GM19043 (cell line): ENCODE measurements at regions not wholly inside any gene's neighbourhood (a gene's known extent, or its start where the extent isn't known, plus 50 kb on each side); places are given as distances from the start of the nearest gene placed in this dataset.

Experiments
- ATAC-seq: cut with Tn5 transposase; IDR thresholded peaks from one replicate; pipeline ENCODE4 v1.9.1; 2021; ENCODE audit warnings: low read depth; ENCODE audit not compliant: unreplicated experiment

DNA sequence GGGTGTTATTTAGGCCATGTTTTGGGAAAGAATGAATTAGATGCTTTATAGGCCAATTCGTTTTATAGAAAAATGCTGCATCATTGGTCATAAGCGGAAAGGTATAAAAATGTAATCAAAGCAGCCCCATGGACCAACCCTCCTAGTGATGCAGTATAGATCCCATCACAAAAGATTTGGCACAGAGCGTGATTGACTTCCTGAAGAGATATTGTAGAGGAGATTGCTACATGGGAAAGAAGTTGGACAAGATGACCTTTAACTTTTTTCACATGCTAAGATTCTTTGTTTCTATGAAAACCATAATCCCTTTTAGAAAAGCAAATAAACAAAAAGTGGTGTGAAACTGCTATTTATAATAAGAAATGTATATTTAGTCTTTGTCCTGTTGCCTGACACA lies 136.5 kb upstream of the FNDC3A start:
- no peak for ATAC-seq

DNA sequence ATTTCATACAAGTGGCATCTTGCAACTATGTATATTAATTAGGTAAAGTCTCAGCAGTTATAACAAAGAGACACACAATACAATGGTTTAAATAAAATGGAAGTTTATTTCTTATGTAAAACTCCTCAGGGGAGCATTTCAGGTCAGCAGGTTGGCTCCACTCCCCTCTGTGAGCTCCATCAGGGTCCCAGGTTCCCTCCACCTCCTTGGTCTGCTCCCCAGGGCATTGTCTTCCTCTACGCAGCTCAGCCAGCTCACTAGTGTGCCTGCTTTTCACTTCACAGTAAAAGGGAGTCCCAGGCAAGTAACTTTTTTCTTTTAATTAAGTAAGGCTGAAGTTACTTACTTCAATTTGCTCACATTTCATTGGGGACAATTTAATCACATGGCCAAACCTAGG lies 135.3 kb upstream of the FNDC3A start:
- ATAC-seq: no peak

DNA sequence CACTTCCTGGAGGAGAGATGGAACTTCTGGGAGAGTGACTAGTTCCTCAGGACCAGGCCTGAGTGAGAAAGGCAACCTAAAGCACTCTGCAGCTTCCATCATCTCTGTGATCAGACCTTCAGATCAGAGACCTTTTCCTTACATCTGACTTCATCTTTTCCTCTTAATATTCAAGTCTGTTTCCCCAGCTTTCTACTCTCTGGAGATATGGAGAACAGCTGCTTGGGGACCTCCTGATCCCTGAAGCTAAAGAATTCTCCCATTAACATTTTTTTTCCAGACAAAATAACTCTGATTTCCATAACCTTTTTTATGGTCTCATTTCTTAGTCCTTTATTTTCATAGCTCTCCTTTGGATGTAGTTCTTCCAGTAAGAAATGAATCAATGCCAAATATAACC lies 133.4 kb upstream of the FNDC3A start:
- no peak for ATAC-seq

DNA sequence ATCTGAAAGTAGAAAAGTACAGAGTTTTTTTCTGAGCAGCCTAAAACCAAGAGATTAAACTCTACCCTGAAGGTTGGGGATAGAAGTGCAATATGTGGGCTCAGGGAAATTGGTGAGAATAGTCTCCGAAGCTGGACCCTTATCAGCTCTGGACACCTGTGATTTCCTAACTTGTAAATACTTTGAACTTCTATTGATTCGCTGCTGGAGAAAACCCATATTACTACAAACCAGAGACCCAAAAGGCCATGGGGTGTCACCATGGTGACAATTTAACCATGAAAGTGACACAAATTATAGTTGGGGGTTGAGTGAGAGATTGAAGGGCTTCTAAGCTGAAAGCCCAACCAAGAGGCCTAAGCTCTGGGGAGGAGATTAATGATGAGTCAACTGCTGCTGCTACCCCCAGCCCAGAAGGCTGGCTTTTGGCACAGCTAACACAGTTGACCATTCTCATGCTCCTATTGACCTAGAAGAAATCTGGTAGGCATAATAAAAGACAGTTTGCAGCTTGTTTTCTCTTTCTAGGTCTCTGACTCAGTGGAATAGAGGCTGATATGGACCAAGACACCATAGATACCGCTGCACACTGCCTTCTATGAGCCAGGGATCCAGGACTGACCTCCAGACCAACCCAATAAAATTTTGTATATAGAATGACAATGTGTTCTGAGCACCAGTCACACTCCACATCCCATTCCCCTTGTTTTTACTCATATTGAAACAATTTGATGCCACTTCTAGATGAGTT lies 131.9 kb upstream of the FNDC3A start:
- ATAC-seq: no peak

DNA sequence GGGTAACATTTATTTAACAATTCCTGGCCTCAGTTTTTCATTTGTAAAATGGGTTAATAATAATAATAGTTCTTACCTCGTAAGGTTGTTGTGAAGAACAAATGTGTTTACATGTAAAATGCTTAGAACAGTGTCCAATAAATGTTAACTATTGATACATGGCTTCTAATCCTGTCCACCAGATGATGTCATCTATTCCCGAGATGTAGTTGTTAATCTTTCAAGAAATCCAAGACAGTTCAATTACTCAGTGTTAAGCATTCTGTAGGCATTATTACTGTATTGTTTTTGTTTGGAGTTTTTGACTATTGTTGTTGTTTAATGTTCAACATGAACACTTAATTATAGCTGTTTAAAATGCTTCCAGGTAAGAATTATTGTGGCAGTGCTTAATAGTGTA lies 131.0 kb upstream of the FNDC3A start:
- no peak for ATAC-seq

DNA sequence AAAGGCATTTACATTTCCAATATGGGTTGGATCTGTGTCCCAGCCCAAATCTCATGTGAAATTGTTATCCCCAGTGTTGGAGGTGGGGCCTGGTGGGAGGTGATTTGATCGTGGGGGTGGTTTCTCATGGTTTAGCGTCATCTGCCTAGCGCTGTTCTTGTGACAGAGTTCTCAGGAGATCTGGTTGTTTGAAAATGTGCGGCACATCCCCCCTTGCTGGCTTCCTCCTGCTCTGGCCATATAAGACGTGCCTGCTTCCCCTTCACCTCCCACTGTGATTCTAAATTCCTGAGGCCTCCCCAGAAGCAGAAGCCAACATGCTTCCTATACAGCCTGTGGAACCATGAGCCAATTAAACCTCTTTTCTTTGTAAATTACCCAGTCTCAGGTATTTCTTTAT lies 126.2 kb upstream of the FNDC3A start:
- no peak for ATAC-seq

DNA sequence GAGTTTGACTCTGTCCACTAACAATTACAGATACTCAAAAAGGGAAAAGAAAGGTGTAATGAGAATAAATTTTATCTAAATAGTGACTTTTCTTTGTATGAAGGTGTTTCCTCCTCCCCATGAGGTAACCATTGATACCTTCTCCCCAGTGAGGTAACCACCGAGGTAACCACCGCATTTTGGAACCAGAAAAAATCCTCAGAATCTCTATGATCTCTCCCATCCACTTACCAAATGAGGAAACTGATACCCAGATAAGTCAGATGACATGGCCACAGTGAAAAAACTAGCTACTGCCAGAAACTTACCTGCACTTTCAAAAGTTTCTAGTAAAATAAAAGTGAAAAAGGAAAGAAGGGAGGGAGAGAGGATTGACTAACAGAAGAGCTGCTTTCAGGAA lies 124.0 kb upstream of the FNDC3A start:
- no peak for ATAC-seq

DNA sequence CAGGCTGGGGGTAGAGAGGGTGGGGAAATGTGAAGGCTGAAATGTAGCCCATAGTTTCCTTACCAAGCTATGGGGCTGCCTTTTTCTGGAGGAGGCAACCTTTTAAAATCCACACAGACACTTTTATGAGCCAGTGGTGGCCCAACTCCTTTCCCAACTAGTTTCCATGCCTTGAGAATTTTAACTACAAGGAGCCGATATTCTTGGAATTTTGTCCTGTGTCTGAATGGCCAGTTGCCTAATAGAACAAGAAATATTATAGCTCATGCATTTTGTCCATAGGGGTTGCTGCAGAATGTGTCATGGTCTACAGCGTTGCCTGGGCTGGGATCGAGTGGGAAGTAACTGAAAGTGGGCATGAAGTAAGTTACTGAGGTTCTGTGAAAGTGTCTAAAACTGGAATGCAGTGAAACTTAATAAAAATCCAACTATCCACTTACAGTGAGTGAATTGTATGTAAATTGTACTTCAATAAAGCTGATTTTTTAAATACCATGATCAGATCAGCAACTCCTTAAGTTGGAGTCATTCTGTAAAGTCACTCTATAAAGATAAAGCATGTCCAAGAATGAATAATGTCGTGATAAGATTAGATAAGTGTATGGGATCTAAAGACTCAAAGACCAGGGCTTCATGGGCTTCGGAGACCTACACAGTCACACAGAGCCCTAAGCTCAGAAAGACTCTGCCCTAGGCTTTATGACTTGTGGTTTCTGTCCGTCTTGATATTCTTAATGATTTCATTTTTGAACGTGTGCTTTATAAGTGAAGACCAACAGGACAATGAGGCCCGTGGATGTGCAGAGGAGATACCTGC lies 122.6 kb upstream of the FNDC3A start:
- no peak for ATAC-seq

DNA sequence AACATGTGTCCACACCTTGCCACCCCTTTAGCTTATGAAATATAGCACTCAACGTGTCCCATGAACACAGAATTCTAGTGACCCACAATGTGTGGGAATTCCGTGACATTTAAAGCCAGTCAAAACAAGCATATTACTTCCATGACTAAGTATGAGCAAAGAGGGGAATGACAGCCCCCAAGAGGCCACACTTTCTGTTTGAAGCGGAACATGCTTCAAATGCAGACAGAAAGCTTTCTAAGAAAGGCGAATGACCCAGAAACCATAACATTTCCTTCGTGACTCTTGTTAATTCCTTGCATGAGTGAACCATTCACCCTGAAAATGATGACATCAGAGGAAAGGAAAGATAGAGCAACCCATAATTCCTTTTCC lies 122.0 kb upstream of the FNDC3A start:
- ATAC-seq: no peak

DNA sequence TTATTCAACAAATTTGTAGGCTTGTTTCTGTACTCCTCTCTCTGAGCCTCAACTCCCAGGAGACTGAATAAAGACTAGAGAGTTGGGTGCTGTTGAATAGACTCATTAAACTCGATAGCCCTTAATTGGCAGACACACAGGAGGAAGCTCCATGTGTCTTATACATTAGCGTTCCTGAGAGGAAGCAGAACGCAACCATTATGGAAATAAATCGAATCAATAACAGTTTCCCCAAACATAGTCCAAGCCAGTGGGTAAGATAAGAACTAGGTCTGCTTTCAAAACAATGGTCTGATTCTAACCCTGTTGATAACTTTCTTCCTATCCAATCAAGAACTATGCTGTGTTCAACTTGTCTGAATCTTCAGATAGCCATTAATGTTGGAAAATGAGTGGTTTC lies 118.1 kb upstream of the FNDC3A start:
- ATAC-seq: no peak

DNA sequence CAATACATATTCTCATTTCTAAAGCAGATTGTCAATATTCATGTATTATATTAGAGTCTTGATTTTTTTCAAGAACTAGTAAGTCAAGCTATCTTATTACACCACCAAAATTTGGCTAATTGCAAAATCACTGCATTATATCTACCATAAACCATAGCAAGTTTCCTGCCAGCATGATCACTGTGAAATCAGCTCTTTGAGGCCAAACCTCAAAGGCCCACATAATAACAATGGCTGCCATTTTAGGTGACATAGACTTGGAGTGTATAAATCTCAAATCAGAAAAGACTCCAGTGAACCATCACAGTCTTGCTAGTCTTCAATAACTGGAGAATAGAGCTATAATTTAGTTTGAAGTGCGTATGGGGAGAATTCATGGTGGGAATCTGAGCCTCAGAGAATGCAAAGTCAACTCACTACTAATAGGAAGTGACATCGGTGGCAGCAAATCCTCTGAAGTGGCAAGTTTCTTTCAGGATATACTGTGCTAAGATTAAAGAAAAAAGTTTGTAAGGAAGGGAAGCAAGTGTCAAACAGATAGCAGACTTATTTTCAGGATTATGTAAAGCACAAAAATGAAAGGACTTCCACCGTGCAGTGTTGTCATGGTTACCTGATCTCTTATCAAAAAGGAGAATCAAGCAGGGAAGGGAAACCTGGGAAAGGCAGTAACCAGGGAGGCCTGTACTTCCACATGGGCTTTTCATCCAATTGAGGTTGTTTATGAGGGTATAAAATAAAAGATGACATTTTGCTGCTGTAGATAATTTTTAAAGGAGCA lies 117.4 kb upstream of the FNDC3A start:
- no peak for ATAC-seq

DNA sequence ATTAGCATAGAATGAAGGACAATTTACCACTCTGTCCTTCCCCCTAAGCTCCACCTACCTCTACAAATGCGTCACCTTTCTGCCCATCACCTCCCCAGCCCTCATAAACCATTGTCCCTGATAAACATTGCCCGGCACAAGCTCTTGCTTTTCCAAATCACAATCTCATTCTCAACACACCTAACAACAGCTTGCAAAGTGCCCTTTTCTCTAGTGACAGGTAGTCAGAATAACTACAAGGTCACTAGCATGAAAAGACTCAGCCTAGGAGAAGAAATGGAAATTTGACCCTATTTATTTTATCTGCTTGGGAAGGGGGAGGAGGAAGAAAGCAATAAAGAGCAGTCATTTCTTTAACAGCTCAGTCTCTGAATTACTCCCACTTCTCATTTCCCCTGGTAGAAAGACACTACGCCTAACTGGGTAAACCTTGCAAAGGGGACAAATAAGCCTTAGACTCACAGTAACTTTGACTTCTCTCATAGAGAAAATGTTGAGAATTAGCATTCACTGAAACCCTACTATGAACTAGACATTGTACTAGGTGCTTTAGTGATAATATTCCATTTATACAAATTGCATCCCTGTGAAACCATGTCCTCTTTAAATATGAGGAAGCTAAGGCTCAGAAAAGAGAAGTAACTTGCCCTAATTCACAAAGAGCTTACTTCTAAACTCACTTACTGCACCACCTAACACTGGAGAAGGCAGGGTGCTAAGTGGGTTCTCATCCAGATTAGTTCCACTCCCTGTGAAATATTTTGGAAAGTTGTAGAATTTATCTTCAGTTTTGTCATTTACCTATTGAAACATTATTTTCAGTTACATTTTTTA lies 116.2 kb upstream of the FNDC3A start:
- ATAC-seq: no peak

DNA sequence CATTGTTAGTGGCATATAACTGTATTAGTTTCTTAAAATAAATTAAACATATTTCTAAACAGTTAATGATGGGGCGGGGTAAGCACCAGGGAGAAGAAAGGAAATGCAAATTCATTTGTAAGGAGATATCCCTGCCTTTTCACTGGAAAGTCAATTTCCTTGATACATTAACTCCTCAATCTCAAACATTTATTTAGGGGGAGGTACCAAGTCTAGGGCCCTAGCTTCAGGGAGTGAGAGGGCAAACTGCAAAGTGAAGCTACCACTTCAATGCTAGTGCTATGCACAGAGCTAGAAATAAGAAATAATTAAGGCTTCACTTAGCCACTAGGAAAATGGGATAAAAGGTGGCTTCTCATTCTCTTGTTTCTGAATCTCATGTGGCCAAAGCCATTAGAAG lies 115.3 kb upstream of the FNDC3A start:
- ATAC-seq: no peak

DNA sequence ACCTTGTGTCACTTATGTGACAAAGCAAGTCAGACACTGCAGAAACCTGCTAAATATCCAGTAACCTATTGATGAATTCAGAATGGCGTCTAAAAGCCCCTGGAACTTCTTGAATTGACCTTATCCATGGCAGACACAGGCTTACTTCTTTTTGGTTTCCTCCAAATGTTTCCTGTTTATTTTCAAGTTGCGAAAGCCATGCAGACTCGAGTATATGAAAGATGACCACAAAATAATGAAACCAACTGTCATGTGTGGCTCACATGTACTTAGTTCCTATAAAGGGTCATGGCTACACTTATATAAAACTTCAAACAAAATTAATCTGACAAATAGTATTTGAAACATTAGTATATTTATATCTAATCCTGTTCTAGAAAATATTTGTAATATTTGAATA lies 113.1 kb upstream of the FNDC3A start:
- ATAC-seq: no peak

DNA sequence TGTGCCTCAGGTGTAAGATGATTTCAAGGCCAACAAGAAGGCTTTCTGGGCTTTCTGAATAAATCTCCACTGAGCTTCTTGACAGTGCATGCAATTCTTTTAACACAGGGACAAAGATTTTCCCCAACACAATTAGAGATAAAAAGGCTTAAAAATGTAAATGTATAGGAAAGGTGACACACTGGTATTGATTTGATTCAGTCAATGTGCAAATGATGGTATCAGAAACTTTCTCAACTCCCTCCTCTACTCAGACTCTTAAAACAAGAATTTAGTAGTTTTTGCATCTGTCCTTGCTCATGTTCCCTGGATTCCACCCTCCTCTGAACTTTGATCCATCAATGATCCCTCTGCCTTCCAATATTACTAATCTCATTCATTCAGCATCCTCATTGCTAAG lies 111.6 kb upstream of the FNDC3A start:
- ATAC-seq: no peak

DNA sequence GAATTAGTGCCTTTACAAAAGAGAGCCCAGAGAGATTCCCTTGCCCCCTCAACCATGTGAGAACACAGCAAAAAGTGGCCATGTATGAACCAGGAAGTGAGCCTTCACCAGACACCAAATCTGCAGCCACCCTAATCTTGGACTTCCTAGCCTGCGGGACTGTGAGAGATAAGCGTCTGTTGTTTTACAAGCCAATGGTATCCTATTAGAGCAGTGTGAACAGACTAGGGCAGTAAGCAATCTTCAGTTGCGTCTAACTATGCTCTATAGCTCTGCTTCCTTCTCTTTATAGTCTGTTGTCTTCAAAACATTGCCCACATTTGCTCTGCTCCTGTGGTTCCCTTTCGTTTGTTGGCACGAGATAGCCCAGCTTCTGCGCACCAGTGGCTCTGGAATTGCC lies 109.5 kb upstream of the FNDC3A start:
- no peak for ATAC-seq

DNA sequence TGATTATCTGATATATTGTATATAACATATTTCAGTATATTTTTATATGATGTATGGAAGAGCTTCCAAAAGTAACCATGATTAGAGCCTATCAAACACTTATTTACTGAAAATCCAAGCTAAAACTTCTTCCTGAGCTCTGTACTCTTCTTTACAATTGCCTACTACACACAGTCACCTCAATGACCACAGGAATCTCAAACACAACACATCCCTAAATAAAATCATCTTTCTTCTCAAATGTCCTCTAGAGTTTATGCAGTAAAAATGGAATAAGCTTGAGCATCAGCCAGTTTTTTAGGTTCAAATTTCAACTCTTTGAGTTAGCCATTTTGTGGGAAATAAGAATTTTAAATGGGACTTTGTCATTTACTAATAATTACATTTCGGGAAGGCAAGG lies 102.6 kb upstream of the FNDC3A start:
- no peak for ATAC-seq

DNA sequence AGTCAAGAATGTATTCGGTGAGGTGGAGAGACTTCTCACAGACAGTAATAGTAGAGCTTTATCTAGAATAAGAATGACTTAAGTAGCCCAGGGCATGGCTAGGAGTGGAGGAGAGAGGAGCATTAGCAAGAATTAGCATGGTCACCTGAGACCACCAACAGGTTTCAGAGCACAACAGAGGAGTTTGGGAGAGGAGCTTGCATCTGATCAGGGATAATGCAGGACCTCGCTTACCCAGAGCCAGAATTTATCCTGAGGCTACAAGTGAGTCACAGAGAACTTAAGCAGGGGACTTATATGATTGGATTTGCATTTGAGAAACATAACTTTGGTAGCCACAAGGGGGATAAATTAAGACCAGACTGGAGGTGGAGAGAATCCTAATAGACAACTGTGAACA lies 102.1 kb upstream of the FNDC3A start:
- ATAC-seq: no peak

DNA sequence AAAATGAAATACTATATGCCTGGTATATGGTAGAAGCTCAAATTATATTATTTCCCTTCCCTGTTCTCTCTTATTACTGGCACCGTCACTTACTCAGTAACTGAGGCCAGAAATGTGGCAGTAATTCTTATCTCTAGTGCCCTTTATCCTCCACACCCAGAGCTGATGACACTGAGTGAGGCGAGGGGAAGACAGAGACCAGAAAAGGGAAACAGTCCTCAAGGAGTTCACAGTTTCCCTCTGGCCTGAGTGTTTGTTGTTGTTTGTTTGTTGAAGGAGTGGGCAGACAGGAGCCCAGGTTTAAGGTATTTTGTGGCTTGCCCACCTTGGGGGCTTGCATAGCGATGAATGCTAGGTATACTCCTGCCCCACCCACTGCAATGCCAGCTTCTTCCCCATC lies 101.5 kb upstream of the FNDC3A start:
- ATAC-seq: no peak

DNA sequence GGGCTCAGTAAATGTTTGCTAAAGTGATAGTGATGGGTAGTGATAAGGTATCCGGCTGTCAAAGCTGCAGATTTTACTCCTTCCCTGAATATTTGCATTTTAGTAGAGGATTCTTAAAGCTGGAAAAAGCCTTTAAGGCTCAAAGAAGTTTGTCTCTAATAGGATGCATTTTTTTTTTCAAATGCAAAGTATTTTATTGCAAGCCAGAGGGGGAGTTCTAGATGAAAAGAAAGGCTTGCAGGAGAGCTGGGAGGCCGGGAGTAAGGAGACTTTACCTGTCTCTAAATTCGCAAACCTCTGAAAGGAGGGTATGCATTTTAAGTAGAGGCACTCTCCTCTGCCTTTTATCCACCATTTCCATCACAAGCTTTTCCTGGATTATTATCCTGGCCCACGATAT lies 100.7 kb upstream of the FNDC3A start:
- ATAC-seq: no peak

DNA sequence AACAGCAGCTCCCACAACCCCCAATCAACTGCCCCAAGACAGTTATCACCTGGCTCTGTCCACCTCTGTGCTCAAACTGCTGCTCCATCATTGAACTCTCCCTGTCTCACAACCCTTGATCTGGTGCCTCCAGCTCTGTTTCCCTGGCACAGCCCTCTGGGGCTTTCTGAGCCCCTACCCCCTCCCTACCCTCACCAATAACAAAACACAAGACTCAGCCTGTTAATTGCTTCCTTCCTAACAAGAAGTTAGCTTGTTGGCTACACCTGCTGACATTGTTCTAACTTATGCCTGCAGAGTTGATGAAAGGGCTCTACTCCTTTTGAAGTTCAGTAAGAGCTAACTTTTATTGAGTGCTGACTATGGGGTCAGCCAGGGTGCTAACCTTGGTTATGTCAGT lies 99.4 kb upstream of the FNDC3A start:
- ATAC-seq: no peak
